ENCODE measurements at regions not wholly inside any gene's neighbourhood (a gene's known extent, or its start where the extent isn't known, plus 50 kb on each side); places are given as distances from the start of the nearest gene placed in this dataset.

GRCh38 chr18:76610933-76611749 lies 116.1 kb upstream of the ZNF516 start:
- Histone ChIP-seq H3K9me3 (no peaks in the 10 kb centered on the region), H3K4me3 (peak overlapping the region in 1 of 2 donors; percentile 32), H3K4me1 (peaks cover 0 to 11% (median 7%) of the 10 kb centered on the region in 4 donors), H3K27ac (no peak overlapping the region), H3K27me3 (peaks cover 0 to 7% of the 10 kb centered on the region in 2 donors), H3K36me3 (no peaks in the 10 kb centered on the region)
- intact Hi-C loops (cut with DNase I; ENCODE audit: low total_unique reads) = no loop called here
- TF ChIP-seq CTCF (IDR thresholded peaks at IDR 0.05) = no peak
- DNase-seq = no peak

GRCh38 chr18:76610012-76610411 lies 115.0 kb upstream of the ZNF516 start:
- Histone ChIP-seq H3K36me3 (no peaks in the 10 kb centered on the region), H3K27me3 (peaks cover 0 to 8% of the 10 kb centered on the region in 2 donors), H3K4me3 (no peak overlapping the region), H3K4me1 (peaks cover 0 to 11% (median 7%) of the 10 kb centered on the region in 4 donors), H3K9me3 (no peaks in the 10 kb centered on the region), H3K27ac (no peak overlapping the region)
- intact Hi-C loops (cut with DNase I; ENCODE audit: low total_unique reads) = no loop called here
- TF ChIP-seq CTCF (IDR thresholded peaks at IDR 0.05) = no peak
- DNase-seq = no peak

- Histone ChIP-seq H3K9me3 (no peaks in the 10 kb centered on the region), H3K4me3 (no peak overlapping the region), H3K27me3 (peaks cover 0 to 10% of the 10 kb centered on the region in 2 donors), H3K27ac (no peak overlapping the region), H3K4me1 (peaks cover 0 to 1% (median under 1%) of the 10 kb centered on the region in 4 donors), H3K36me3 (no peaks in the 10 kb centered on the region)
- intact Hi-C loops (cut with DNase I; ENCODE audit: low total_unique reads) = no loop called here
- no peak for DNase-seq
- no peak for TF ChIP-seq CTCF (IDR thresholded peaks at IDR 0.05)
Observed at GRCh38 chr18:76605341-76605929, 110.4 kb upstream of the ZNF516 start.

GRCh38 chr18:76604935-76605240 lies 109.8 kb upstream of the ZNF516 start:
- Histone ChIP-seq H3K4me3 (no peak overlapping the region), H3K4me1 (no peaks in the 10 kb centered on the region), H3K36me3 (no peaks in the 10 kb centered on the region), H3K27me3 (peaks cover 0 to 10% of the 10 kb centered on the region in 2 donors), H3K27ac (no peak overlapping the region), H3K9me3 (no peaks in the 10 kb centered on the region)
- no peak for DNase-seq
- intact Hi-C loops (cut with DNase I; ENCODE audit: low total_unique reads) = no loop called here
- TF ChIP-seq CTCF (IDR thresholded peaks at IDR 0.05) = no peak

- Histone ChIP-seq H3K4me1 (no peaks in the 10 kb centered on the region), H3K9me3 (no peaks in the 10 kb centered on the region), H3K27ac (no peak overlapping the region), H3K27me3 (peaks cover 0 to 10% of the 10 kb centered on the region in 2 donors), H3K36me3 (no peaks in the 10 kb centered on the region), H3K4me3 (no peak overlapping the region)
- no peak for TF ChIP-seq CTCF (IDR thresholded peaks at IDR 0.05)
- intact Hi-C loops (cut with DNase I; ENCODE audit: low total_unique reads) = no loop called here
- DNase-seq = no peak
Observed at GRCh38 chr18:76604108-76604934, 109.3 kb upstream of the ZNF516 start.

Measured in tibial artery (tissue), 4 donors.